GM21515 (cell line): ENCODE measurements at regions not wholly inside any gene's neighbourhood (a gene's known extent, or its start where the extent isn't known, plus 50 kb on each side); places are given as distances from the start of the nearest gene placed in this dataset.
"Not testable (repeated sequence)": the region's sequence is repeated elsewhere in the genome, so short reads cannot be mapped to it uniquely, and the experiment has no call there.

ENCODE experiments used
- ATAC-seq: cut with Tn5 transposase; IDR thresholded peaks from one replicate; pipeline ENCODE4 v1.9.1; 2021; ENCODE audit not compliant: unreplicated experiment

GRCh38 chr16:48008011-48008525, 147.7 kb downstream of the ABCC12 start:
- no peak for ATAC-seq

- no peak for ATAC-seq
These were observed 151.6 kb downstream of the ABCC12 start for GRCh38 chr16:48004141-48004695.

- no peak for ATAC-seq
These were observed 152.4 kb downstream of the ABCC12 start for GRCh38 chr16:48003206-48003907.

- no peak for ATAC-seq
These were observed 154.4 kb downstream of the ABCC12 start for GRCh38 chr16:48001324-48001895.

- no peak for ATAC-seq
These were observed 155.2 kb downstream of the ABCC12 start for GRCh38 chr16:48000622-48001021.

- ATAC-seq, result no peak
These were observed 156.2 kb downstream of the ABCC12 start for GRCh38 chr16:47999595-47999994.

GRCh38 chr16:47995354-47995753, 160.4 kb downstream of the ABCC12 start:
- ATAC-seq, result no peak

GRCh38 chr16:47991491-47991890, 164.3 kb downstream of the ABCC12 start:
- ATAC-seq, result no peak

GRCh38 chr16:47990676-47991075, 165.1 kb downstream of the ABCC12 start:
- ATAC-seq, result no peak

- ATAC-seq, result no peak
These were observed 168.7 kb downstream of the ABCC12 start for GRCh38 chr16:47987136-47987535.

GRCh38 chr16:47986031-47986430, 169.8 kb downstream of the ABCC12 start:
- ATAC-seq, result no peak

- no peak for ATAC-seq
These were observed 171.1 kb downstream of the ABCC12 start for GRCh38 chr16:47984669-47985068.

- ATAC-seq, result no peak
These were observed 171.7 kb downstream of the ABCC12 start for GRCh38 chr16:47983999-47984580.

GRCh38 chr16:47980212-47980611, 175.6 kb downstream of the ABCC12 start:
- ATAC-seq, result no peak

GRCh38 chr16:47979616-47980182, 176.1 kb downstream of the ABCC12 start:
- no peak for ATAC-seq

GRCh38 chr16:47979164-47979520, 176.7 kb downstream of the ABCC12 start:
- ATAC-seq, result no peak

- no peak for ATAC-seq
These were observed 177.2 kb downstream of the ABCC12 start for GRCh38 chr16:47978491-47979163.

- ATAC-seq, result no peak
These were observed 178.0 kb downstream of the ABCC12 start for GRCh38 chr16:47977802-47978201.

GRCh38 chr16:47976636-47977210, 179.1 kb downstream of the ABCC12 start:
- no peak for ATAC-seq

GRCh38 chr16:47974971-47975370, 180.8 kb downstream of the ABCC12 start:
- ATAC-seq, result not testable (repeated sequence)

GRCh38 chr16:47973552-47973951, 182.2 kb downstream of the ABCC12 start:
- no peak for ATAC-seq
